GM19468 (cell line): ENCODE measurements at regions not wholly inside any gene's neighbourhood (a gene's known extent, or its start where the extent isn't known, plus 50 kb on each side); places are given as distances from the start of the nearest gene placed in this dataset.

Source experiments
- ATAC-seq: cut with Tn5 transposase; IDR thresholded peaks from one replicate; pipeline ENCODE4 v1.9.1; 2021; ENCODE audit warnings: mild to moderate bottlenecking, moderate library complexity, moderate number of reproducible peaks; ENCODE audit not compliant: unreplicated experiment; ENCODE audit errors: extremely low read depth

- no peak for ATAC-seq
These were observed 51.8 kb upstream of the ARX start for GRCh38 chrX:25067271-25068172.

- no peak for ATAC-seq
These were observed 50.4 kb upstream of the ARX start for GRCh38 chrX:25066131-25066530.
